HG03280 (cell line): ENCODE measurements at regions not wholly inside any gene's neighbourhood (a gene's known extent, or its start where the extent isn't known, plus 50 kb on each side); places are given as distances from the start of the nearest gene placed in this dataset.
"Not testable (repeated sequence)": the region's sequence is repeated elsewhere in the genome, so short reads cannot be mapped to it uniquely, and the experiment has no call there.

Experiments
- ATAC-seq: cut with Tn5 transposase; IDR thresholded peaks from one replicate; pipeline ENCODE4 v1.9.1; 2021; ENCODE audit warnings: mild to moderate bottlenecking, moderate library complexity; ENCODE audit not compliant: unreplicated experiment

DNA sequence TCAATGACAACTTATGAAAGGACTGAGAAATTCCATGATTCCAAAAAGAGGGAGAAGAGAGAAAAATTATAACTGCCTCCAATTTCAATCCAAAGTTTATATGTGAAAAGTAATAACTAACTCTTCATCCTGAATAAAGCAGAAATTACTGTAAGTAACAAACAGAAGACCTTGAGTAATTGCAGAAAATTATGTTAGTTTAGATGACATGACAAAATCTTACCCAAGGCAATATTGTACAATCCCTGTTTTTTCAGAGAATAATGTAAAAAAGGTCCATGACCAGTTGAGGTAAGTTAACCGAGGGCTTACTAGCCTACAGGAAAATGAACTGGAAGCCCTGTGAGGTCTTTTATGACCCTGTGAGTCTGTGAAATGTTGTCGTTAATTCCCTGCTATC is 949.5 kb upstream of the SOX9 start:
- ATAC-seq: no peak

DNA sequence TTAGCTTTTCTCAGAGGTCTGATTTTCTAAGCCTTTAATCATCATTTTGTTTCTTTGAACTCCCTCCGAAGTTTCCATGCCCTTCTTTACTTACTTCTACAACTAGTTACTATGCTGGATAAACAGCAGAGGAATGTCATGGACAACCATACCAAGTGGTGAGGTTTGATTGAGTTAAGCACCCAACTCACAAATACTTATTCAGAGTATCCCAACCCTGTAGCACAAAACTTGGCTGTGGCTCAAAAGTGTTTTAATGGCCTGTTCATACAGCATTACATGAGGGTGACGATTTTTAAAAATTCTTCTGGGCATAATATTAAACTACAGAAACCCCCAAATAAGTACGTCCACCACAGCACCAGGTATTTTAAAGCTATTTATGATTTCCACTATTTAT is 946.8 kb upstream of the SOX9 start:
- ATAC-seq: no peak

DNA sequence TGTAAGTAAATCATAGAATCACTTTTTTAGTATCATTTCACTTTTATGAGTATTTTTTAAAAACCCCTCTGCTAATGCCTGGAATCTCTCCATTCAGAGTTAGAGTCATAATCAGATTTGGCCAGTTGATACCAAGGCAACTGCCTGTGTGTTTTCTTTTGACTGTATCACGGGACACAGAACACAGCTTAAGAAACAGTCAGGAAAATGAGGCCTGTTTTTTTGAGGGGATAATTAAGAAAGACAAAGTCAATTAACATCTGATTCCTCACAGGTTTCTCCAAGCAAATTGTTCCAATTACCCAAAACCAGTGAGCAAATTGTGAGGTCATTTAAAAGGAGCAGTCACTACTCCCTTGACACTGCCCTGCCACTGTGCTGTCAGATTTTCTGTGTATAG is 944.5 kb upstream of the SOX9 start:
- ATAC-seq: no peak

DNA sequence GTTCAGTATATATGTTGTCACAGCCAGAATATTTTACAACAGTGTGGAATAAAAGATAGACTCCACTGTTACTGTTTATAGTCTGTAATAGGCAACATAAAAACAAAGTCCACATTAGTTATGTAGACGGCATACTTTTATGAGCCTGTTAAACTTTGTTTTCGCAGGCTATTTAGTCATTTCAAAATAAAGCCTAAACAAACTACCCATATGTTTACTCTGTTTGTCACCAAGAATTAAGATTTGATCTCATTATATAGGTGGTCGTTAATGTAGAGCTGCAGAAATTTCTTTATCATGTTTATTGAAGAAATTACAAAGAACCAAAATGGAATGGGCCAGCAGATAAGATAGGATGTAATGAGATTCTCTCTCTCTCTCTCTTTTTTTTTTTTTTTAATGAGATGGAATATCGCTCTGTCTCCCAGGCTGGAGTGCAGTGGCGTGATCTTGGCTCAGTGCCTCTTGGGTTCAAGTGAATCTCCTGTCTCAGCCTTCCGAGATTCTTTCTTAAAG is 943.8 kb upstream of the SOX9 start:
- ATAC-seq: no peak

DNA sequence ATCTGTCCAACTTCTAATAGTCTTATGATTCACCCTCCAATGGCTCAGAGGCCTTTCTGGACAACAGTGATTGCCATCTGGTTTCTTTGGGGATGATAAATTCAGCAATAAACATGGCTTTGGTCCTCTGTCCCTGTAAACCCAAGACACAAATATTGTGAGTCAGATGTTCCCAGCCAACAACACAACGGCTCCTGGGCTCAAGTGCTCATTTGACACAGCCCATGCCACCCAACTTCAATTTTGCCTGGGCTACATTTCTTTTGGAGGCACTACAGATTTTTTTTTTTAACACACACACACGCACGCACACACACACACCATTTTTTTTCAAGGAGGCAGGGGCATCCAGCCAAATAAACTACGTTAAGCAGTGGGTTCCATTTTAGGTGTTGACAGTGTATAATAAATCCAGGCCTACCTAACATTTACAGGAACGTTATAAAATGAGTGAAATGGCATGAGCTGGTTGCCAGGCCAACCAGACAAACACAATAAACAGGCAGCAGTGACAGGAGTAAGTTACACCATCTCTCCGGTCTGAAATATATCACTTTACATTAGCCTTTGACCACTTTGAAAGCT is 939.9 kb upstream of the SOX9 start:
- ATAC-seq: no peak

DNA sequence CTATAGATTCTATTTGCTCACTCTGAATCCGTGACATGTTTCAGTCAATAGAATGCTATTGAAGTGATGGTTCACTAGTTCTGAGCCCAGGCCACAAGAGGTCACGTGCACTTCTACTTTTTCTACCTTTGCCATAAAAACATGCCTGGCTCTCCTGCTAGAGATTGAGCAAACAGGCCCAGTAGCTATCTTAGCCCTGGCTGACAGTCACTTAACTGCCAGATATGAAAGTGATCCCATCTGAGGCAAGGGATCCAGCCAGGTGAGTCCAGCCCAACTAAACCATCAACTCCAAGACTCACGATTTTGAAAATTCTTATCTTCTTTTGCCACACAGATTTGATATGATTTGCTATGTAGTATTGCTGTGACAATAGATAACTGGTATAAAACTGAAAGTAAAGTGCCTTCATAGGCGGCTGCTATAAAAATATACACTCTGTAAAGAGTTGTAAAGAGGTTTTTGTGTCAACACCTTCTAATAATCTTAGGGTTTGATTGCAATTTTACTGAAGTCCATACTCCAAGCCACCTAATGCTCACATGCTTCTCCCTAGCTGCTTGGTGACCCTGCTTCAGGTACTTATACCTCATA is 937.7 kb upstream of the SOX9 start:
- ATAC-seq: no peak

DNA sequence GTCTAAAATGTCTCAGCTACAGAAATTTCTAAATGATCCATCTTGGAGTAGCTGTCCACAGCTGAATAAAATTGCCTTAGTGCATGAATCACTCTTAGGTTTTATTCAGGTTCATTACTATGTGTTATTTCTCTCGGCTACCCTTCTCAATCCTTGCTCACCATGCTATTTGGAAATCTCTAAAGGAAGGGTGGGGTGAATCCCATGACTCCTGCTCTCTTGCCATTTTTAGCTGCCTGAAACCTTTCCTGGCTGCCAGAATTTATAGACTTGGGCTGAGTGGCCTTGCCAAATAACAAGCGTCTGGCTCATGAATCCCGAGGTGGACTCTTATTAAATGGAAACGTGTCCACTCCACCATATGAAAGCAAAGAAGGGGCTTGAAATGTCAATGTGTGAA is 936.1 kb upstream of the SOX9 start:
- no peak for ATAC-seq

DNA sequence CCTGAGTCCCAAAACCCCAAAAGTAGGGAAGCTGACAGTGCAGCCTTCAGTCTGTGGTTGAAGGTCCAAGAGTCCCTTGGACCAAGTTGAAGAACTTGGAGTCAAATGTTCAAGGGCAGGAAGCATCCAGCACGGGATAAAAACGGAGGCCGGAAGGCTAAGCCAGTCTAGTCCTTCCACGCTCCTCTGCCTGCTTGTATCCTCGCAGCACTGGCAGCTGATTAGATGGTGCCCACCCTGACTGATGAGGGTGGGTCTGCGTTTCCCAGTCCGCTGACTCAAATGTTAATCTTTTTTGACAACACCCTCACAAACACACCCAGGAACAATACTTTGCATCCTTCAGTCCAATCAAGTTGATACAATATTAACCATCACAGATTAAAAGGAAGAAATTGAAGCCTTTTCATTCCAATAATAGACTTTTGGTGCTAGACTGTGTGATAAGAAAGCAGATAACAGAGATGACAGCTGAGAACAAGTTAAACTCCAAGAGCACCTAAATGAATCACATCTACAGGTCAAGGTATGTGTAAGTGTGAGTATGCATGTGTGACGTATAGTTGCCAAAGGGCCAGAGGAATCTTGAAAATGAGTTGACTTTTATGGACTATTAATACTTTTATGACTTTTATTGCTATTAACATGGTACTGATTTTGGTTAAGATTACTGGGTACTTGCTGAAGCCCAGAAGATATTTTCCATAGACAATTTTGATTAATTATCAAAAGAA is 933.5 kb upstream of the SOX9 start:
- no peak for ATAC-seq

DNA sequence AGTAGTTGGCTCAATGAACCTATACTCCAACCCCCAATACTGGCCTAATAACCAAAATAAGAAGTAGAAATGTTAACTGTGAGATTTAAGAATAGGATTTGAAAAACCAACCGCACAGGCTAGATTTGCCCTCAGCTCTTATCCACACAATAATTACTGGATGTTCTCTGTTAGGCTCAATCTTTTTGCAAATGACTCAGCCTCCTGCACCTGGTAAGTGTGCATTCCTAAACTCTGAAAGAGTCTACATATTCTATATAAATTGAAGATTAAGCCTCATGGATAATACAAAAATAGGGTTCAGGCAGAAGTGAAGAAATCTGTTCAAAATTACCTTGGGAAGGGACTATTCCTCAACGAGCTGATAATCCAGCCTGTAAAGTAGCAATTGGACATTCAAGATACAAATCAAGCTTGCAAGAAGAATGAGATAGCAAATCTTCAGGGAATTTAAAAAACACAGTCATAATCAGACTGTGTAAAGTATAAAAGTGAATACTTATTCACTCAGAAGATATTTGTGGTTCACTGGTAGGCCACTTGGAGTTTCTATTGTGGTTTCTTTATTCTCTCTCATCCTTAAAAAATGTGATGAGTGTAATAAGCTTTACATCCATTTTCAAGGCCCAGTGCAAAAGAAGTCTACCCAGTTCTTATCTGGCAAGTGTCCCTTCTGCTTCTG is 931.9 kb upstream of the SOX9 start:
- ATAC-seq: no peak

DNA sequence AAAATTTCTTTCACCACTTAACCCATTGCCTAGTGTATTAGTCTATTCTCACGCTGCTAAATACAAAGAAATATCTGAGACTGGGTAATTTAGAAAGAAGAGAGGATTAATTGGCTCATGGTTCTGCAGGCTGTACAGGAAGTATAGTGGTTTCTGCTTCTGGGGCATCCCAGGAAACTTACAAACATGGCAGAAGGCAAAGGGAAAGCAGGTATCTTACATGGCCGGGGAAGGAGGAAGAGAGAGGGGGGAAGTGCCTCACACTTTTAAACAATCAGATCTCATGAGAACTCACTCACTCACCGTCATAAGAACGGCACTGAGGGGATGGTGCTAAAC is 931.4 kb upstream of the SOX9 start:
- ATAC-seq: no peak

DNA sequence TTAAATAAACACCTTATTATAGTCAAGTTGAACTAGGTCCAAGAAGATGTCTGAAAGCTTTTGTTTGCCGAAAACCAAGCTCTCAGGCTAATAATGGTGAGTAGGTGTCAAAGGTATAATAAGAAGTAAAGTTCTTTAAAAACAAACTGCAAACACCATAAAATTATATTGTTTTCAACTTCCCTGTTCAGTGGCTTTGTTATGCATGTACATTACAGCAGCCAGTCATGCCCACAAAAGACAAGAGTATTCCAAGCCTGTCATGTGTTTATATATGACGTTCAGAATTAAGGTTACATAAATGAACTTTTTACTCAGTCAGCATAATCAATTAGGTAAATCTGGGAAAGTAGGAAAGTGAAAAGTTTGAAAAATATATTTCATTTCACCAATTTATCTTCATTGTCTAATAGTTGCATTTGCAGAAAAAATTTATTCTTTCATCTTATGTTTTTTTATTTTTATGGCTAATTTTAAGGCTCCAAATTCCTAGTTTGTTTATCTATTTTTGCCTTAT is 928.7 kb upstream of the SOX9 start:
- no peak for ATAC-seq

DNA sequence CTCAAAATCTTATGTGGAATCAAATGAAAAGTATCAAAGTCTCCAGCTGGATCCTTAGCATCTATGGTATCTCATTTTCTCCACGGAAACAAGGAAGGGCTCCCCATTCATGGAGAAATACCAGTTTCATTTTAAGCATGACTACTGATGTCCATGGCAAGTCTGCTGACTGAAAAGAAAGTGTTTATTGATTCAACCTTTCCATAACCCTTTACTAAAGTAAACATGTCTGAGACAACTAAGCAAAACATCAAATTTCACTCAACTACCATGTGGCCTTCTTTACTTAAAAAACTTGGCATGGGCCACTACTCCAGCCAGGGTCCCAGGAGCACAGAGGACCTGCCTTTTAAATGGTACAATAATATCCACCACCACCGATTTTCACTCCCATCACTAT is 928.0 kb upstream of the SOX9 start:
- no peak for ATAC-seq

DNA sequence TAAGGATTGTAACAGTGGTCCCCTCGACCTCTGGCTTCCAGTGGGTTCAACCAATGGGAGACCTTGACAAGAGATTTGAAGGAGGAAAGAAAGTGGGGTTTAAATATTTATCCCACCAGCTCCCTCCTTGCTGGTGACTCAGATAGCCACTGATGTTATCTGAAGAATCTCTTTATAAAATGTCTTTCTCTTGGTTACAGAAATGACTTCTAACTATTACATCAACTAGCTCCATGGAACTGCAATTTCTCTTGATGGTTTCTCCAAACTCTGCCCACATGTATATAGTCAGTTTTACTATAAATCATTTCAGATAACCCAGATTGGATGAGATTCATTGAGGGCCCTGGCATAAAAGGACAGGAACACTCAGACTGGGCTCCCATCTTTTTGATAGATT is 920.2 kb upstream of the SOX9 start:
- no peak for ATAC-seq

DNA sequence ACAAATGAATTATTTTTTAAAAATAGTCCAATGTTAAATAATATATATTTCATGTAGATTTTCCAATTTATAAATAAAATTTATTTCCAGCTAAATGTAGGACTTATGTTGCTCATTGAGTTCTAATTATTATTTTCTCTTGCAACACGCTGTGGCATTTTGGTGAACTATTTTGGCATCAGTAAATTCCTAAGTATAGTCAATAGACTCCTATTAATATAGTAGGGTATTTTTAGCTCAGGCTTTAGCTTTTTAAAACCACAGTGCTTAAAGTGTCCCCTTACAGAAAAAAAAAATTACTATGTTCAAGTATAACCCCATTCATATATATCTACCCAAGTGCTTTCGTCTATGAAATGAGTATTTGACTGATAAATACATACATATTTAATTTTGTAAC is 919.2 kb upstream of the SOX9 start:
- no peak for ATAC-seq

DNA sequence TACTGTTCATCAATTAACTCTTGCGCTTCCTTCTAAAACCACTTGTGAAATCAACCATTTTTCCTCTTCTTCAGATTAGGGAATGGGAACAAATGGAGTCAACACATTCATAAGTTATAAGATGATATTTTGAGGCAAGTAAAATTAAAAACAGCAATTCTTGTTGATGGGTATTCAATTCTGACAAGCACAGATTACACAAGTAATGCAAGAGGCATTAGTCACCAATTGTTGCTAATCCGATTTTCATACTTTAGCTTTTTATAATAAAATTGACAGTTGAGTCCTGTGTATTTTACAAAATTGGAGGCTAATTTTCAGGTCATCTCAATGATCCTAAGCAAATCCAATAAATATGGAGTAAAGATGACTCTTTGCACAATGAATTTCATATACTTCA is 918.4 kb upstream of the SOX9 start:
- ATAC-seq: no peak

DNA sequence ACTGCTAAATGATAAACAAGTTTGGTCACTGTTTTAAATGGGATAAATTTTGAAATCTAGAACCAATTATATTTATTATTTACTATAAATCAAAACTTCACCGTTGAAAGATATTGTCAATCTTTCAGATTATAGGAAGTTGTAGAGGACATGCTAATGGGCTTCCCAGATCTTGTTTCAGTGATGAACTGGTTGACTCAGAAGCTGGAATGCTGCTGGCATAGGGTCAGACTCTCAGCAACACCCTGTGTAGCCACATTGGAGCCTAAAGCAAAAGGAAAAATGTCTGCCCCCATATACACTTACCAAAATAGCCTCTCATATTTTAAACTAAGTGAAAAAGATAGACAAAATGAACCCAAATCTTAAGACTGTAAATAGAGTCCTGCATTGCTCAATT is 916.9 kb upstream of the SOX9 start:
- ATAC-seq: no peak

DNA sequence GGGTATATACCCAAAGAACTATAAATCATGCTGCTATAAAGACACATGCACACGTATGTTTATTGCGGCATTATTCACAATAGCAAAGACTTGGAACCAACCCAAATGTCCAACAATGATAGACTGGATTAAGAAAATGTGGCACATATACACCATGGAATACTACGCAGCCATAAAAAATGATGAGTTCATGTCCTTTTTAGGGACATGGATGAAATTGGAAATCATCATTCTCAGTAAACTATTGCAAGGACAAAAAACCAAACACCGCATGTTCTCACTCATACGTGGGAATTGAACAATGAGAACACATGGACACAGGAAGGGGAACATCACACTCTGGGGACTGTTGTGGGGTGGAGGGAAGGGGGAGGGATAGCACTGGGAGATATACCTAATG is 914.9 kb upstream of the SOX9 start:
- not testable (repeated sequence) for ATAC-seq

DNA sequence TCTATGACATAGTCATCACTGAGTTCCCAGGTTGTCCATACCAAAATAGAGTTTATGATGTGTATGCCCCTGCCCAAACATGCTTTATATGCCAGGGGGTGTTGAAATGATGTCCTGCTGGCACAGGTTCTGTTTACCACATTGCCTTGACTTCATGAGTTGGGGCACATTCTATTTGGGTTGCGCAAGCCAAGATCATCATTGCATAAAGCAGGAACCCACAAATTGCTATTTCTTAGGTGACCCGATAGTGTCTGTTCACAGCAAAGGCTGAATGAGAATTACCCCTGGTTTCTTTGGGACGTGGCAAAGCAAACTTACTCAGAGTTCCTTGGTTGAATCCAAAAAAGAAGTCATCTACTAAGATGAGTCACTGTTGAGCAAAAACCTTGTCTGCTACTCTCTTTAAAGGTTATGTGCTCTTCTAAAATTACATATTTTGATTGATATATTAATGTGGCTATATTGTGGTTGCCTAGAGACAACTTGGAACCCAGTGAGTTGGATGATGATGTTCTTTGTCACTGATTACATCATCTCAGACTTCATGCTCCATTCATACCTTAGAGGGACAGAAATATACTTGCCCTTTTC is 912.6 kb upstream of the SOX9 start:
- ATAC-seq: no peak

DNA sequence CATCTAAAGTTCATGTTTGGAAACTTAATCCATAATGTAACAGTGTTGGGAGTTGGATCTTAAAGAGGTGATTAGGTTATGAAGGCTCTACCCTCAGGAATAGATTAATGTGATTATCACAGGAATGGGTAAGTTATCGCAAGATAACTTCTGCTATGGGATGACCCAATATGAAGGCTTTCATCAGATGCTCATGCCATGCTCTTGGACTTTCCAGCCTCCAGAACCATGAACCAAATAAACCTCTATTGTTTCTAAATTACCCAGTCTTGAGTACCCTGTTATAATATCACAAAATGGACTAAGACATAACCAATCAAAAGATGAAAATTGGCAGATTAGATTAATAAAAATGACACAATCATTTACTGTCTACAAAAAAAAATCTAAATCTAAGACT is 906.9 kb upstream of the SOX9 start:
- no peak for ATAC-seq

DNA sequence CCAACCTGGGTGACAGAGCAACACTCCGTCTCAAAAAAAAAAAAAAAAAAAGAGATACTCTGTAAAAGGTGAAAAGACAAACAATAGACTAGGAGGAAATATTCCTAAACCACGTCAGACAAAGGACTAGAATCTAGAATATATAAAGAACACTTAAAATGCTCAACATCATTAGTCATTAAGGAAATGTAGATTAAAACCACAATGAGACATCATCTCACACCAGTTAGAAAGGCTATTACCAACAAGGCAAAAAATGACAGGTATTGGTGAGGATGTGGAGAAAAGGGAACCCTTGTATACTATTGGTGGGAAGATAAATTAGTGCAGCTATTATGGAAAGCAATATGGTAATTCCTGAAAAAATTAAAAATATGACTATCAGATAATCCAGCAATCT is 903.1 kb upstream of the SOX9 start:
- no peak for ATAC-seq

DNA sequence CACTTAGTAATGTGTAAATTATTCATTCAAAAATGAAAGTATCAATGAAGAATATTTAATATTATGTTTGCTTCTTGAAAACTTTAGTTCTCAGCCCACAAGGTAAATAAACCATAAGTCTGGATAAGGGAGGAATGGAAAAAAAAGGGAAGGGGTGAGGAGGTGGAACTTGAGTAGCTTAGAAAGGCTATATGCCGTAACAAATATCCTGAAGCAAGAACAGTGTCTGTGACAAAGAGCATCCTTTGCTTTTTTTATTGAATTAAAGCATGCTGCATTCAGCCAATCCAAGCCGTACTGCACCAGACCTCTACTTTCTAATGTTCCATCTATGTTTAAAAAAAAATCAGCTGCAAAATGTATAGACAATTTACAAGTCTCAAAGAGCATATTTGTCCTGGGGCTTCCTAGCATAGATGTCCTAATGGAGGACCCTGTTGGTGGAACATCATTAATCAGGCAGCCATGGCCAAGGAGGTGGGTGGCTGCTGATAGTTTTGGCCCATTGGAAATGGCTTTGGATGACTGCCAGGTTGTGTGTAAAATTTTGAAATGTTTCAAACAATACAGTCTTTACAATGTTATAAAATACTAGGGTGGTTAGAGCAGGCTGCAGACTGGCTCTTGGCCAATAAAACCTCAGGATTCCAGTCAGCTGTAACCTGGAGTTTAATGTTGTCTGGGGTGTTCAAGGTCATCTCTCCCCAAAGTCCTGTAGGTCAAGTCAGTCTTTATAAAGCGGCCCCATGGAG is 895.8 kb upstream of the SOX9 start:
- no peak for ATAC-seq
